H1 (cell line): ENCODE measurements at regions not wholly inside any gene's neighbourhood (a gene's known extent, or its start where the extent isn't known, plus 50 kb on each side); places are given as distances from the start of the nearest gene placed in this dataset.

Experiments used
- CTCF ChIP-seq, 3 experiments: IDR thresholded peaks; 1 replicate in 2 of 3; 2 replicates in 1 of 3; pipeline versions ENCODE4 v1.5.1 to v1.6.1; 2011; ENCODE audit warnings: low read length in 3 of 3, mild to moderate bottlenecking in 3 of 3, inconsistent platforms in 2 of 3, low read depth in 1 of 3, moderate library complexity in 1 of 3; ENCODE audit not compliant: insufficient read depth in 1 of 3; ENCODE audit errors: control extremely low read depth in 1 of 3
- EZH2 ChIP-seq: fragments of 200-600 bp; sonication (generic); IDR thresholded peaks from 2 replicates; pipeline ENCODE4 v1.7.1; 2012; ENCODE audit warnings: low read depth, mild to moderate bottlenecking, moderate library complexity, low read length, inconsistent platforms; ENCODE audit not compliant: severe bottlenecking
- GABPA ChIP-seq: IDR thresholded peaks from 2 replicates; pipeline ENCODE4 v1.6.1; 2011; ENCODE audit warnings: mild to moderate bottlenecking, low read length, moderate library complexity, borderline replicate concordance; ENCODE audit not compliant: insufficient read depth

DNA sequence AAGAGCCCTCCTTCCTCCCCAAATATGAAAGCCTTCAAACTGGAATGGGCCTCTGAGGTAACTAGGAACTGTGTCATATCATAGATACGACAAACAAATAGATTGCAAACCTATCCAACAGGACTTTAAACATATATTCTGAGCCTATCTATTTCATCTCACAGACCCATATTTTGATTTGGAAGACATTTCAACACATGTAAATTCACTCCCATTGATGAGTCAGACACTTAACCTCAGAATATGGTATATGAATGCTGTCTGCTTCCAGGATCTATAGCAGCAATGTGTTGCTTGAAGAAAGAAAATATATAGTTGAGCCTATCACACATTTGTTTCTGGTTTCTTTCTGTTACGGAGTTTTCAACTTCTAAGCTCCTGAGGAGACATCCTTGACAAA is 221.9 kb upstream of the SAMSN1 start:
- TF ChIP-seq EZH2 (no peak), CTCF (IDR thresholded peaks at IDR 0.05; ENCODE audit: control extremely low read depth in 1 of 3, insufficient read depth in 1 of 3, low read depth in 1 of 3, low read length in 3 of 3) (no peak), GABPA (no peak)
